Keratinocyte (primary cell): ENCODE measurements at regions not wholly inside any gene's neighbourhood (a gene's known extent, or its start where the extent isn't known, plus 50 kb on each side); places are given as distances from the start of the nearest gene placed in this dataset.

Source experiments
- DNase-seq: peaks from one replicate; pipeline ENCODE4 v3.0.0-alpha.2; 2011; ENCODE audit warnings: low read depth, missing footprints, low spot score
- FAIRE-seq: peaks from 2 replicates; lab custom pipeline; 2011; peaks lifted over from hg19 to GRCh38; lab: Jason Lieb, UNC
- H2AFZ ChIP-seq: 2 replicates; pipeline ENCODE4 v1.6.0; 2012; ENCODE audit warnings: low read length, control low read depth, inconsistent platforms; ENCODE audit not compliant: control insufficient read depth
- H3K27ac ChIP-seq: 2 replicates; pipeline ENCODE4 v1.5.1; 2011; ENCODE audit warnings: low read length; ENCODE audit not compliant: control insufficient read depth, insufficient read depth
- H3K27me3 ChIP-seq: 3 replicates; pipeline ENCODE4 v1.6.0; 2011; ENCODE audit warnings: low read length; ENCODE audit not compliant: control insufficient read depth, insufficient read depth; ENCODE audit errors: extremely low read depth
- H3K36me3 ChIP-seq, 2 experiments: 2 replicates in 1 of 2; 3 replicates in 1 of 2; pipeline ENCODE4 v1.5.1; 2011; ENCODE audit warnings: low read length in 2 of 2, mild to moderate bottlenecking in 1 of 2; ENCODE audit not compliant: control insufficient read depth in 2 of 2, insufficient read depth in 2 of 2; ENCODE audit errors: extremely low read depth in 1 of 2
- H3K4me1 ChIP-seq: 3 replicates; pipeline ENCODE4 v1.5.1; 2011; ENCODE audit warnings: low read length; ENCODE audit not compliant: control insufficient read depth, insufficient read depth; ENCODE audit errors: extremely low read depth
- H3K4me2 ChIP-seq: 3 replicates; pipeline ENCODE4 v1.6.0; 2011; ENCODE audit warnings: low read depth, low read length; ENCODE audit not compliant: control insufficient read depth, insufficient read depth; ENCODE audit errors: extremely low read depth
- H3K4me3 ChIP-seq, 3 experiments: fragments of 200-600 bp in 1 of 3; sonication (generic) in 1 of 3; 2 replicates in 2 of 3; 3 replicates in 1 of 3; pipeline ENCODE4 v1.5.1; 2011 to 2016; ENCODE audit warnings: low read length in 3 of 3, mild to moderate bottlenecking in 3 of 3, control low read depth in 2 of 3, inconsistent platforms in 1 of 3, low read depth in 1 of 3, mixed read lengths in 1 of 3, mixed run types in 1 of 3, moderate library complexity in 1 of 3; ENCODE audit not compliant: control insufficient read depth in 2 of 3, insufficient read depth in 2 of 3; ENCODE audit errors: extremely low read depth in 1 of 3
- H3K79me2 ChIP-seq: 2 replicates; pipeline ENCODE4 v1.6.0; 2012; ENCODE audit warnings: low read length; ENCODE audit not compliant: control insufficient read depth, insufficient read depth
- H3K9ac ChIP-seq: 3 replicates; pipeline ENCODE4 v1.6.0; 2011; ENCODE audit warnings: low read length; ENCODE audit not compliant: control insufficient read depth, insufficient read depth; ENCODE audit errors: extremely low read depth
- H3K9me1 ChIP-seq: 3 replicates; pipeline ENCODE4 v1.6.0; 2011; ENCODE audit warnings: low read length; ENCODE audit not compliant: control insufficient read depth, insufficient read depth; ENCODE audit errors: extremely low read depth
- H3K9me3 ChIP-seq: 2 replicates; pipeline ENCODE4 v1.5.1; 2012; ENCODE audit warnings: low read depth, low read length; ENCODE audit not compliant: control insufficient read depth
- H4K20me1 ChIP-seq: 3 replicates; pipeline ENCODE4 v1.6.0; 2011; ENCODE audit warnings: low read length; ENCODE audit not compliant: control insufficient read depth, insufficient read depth; ENCODE audit errors: extremely low read depth
- EZH2 ChIP-seq: IDR thresholded peaks from one replicate; pipeline ENCODE4 v1.6.1; 2012; ENCODE audit warnings: inconsistent platforms, mild to moderate bottlenecking, low read length, moderate library complexity
- dilution Hi-C: fragments of 300-500 bp; cut with MboI; formaldehyde crosslinking; loops from one replicate; pipeline ENCODE4 v1.7.0; 2020; ENCODE audit warnings: low sequenced_read_pairs; ENCODE audit not compliant: extremely low pct_ligation_motif_present
- TF ChIP-seq, protein P1 (sequence below), 3 experiments: IDR thresholded peaks in 1 of 3; conservative IDR thresholded peaks in 1 of 3; optimal IDR thresholded peaks in 1 of 3; 2 replicates in 2 of 3; 3 replicates in 1 of 3; pipeline versions ENCODE3 to v1.5.1; 2011; ENCODE audit warnings: low read length in 3 of 3, mild to moderate bottlenecking in 3 of 3, moderate library complexity in 2 of 3, control low read depth in 1 of 3, inconsistent platforms in 1 of 3; ENCODE audit not compliant: insufficient read depth in 2 of 3; ENCODE audit errors: extremely low read depth in 1 of 3

DNA sequence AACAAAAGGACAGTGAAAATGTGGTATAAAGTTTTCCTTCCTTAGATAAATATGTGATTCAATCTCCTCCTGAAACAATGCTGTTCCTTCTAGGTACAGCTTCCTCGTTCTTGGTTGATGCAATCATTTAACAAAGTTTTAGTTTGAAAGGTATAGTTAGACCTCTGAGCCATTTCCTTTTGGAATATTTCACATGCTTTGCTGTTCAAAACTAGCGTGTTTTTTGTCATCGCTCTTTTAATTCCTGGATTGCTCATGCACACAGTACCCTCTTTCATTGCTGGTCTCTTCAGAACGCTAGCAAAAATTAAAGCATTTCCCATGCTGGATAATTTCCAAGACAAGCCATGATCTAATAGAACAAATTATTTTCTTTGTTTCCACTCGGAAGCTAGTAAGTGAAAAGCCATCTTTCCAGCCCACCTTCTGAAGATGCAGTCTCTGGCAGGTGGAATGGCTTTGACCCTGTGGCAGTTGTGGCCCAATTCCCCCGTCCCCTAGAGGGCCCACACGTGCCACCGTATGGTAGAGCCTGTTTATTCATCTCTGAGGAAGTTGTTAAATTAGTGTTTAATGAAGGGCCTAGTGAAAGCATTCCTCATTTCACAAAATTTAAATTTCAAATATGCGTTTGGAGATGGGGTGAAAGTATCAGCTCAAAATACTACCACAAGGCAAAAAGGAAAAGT is 1040.6 kb upstream of the SLC10A2 start:
- H3K9ac ChIP-seq = no peak overlapping the region
- FAIRE-seq (no peak), DNase-seq (no peak)
- H3K9me1 ChIP-seq = no peaks in the 10 kb centered on the region
- no peaks in the 10 kb centered on the region for H3K36me3 ChIP-seq
- H3K9me3 ChIP-seq = no peaks in the 10 kb centered on the region
- no peak for TF ChIP-seq EZH2
- TF ChIP-seq, protein P1, sequence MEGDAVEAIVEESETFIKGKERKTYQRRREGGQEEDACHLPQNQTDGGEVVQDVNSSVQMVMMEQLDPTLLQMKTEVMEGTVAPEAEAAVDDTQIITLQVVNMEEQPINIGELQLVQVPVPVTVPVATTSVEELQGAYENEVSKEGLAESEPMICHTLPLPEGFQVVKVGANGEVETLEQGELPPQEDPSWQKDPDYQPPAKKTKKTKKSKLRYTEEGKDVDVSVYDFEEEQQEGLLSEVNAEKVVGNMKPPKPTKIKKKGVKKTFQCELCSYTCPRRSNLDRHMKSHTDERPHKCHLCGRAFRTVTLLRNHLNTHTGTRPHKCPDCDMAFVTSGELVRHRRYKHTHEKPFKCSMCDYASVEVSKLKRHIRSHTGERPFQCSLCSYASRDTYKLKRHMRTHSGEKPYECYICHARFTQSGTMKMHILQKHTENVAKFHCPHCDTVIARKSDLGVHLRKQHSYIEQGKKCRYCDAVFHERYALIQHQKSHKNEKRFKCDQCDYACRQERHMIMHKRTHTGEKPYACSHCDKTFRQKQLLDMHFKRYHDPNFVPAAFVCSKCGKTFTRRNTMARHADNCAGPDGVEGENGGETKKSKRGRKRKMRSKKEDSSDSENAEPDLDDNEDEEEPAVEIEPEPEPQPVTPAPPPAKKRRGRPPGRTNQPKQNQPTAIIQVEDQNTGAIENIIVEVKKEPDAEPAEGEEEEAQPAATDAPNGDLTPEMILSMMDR (optimal IDR thresholded peaks at IDR 0.05 in 1 of 3, IDR thresholded peaks at IDR 0.05 in 1 of 3, conservative IDR thresholded peaks at IDR 0.05 in 1 of 3; ENCODE audit: extremely low read depth in 1 of 3, insufficient read depth in 2 of 3, low read length in 3 of 3) = no peak
- H3K4me1 ChIP-seq = no peaks in the 10 kb centered on the region
- H3K27ac ChIP-seq = no peak overlapping the region
- no peak overlapping the region for H3K4me2 ChIP-seq
- dilution Hi-C loops = no loop called here
- no peak overlapping the region for H2AFZ ChIP-seq
- H3K27me3 ChIP-seq = no peaks in the 10 kb centered on the region
- H4K20me1 ChIP-seq = no peaks in the 10 kb centered on the region
- no peak overlapping the region for H3K4me3 ChIP-seq
- no peaks in the 10 kb centered on the region for H3K79me2 ChIP-seq

DNA sequence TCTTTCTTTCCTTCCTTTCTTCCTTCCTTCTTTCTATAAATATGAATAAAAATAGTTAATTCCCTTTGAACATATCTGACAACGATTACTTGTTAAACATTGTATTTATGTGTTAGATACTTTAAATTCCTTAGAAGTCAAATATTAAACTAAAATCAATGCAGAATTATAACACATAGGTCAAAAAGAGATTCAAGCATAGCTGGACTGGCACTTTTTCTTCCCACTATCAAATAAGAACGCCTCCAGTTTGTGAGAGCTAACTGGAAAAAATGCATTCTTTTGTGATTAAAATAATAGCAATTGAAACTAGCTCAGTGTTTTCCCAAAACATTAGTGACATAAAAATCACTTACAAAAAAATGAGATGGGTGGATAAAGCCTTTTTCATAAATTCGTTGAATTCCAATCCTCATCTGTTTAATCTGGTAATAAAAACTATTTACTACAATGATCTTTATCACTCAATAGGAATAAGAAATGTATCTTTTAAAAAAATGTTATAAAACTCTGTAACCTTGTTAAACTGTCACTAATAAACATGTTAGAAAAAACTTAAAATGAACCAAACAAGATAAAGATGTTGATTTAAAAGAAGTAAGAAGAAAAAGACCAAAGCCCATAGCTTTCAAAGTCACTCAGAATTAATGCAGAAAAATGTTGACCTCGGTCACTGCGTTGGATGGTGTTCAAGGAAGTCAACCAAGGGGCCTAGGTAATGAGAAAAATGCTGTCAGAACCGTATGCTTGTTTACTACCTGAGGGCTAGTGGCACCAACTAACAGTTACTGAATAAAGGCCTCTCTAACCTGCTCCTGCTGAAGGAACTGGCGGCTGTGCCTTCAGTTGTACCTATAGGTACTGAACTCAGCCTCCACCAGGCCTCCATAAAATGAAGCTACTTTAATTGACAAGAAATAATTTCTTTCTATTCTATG is 1039.5 kb upstream of the SLC10A2 start:
- Histone ChIP-seq H3K4me1 (no peaks in the 10 kb centered on the region), H3K9me1 (no peaks in the 10 kb centered on the region), H3K4me3 (no peak overlapping the region), H3K4me2 (no peak overlapping the region), H4K20me1 (no peaks in the 10 kb centered on the region), H3K27ac (no peak overlapping the region), H3K9me3 (no peaks in the 10 kb centered on the region), H2AFZ (no peak overlapping the region), H3K79me2 (no peaks in the 10 kb centered on the region), H3K36me3 (no peaks in the 10 kb centered on the region), H3K27me3 (no peaks in the 10 kb centered on the region), H3K9ac (no peak overlapping the region)
- no peak for FAIRE-seq
- dilution Hi-C loops = no loop called here
- DNase-seq = no peak
- TF ChIP-seq EZH2 = no peak
- TF ChIP-seq, protein P1 (optimal IDR thresholded peaks at IDR 0.05 in 1 of 3, IDR thresholded peaks at IDR 0.05 in 1 of 3, conservative IDR thresholded peaks at IDR 0.05 in 1 of 3; ENCODE audit: extremely low read depth in 1 of 3, insufficient read depth in 2 of 3, low read length in 3 of 3) = no peak
